ENCODE measurements at regions not wholly inside any gene's neighbourhood (a gene's known extent, or its start where the extent isn't known, plus 50 kb on each side); places are given as distances from the start of the nearest gene placed in this dataset.

DNA sequence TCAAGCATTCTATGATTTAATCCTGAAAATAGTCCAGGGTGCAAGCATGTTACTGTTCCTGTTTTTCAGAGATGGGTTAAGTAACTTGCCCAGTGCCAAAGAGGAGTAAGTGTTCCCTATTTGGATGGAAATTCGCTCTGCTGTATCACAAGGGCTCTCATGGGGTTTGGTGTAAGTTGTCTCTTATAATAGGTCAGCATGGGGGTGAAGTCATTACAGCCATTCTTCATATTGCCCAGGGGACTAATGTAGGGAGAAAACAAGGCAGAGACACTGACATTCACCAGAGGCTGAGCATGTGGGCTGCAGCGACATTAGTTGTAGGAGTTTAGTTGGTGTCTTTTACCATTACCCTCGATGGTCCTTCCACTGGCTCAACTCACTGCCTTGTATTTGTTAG, 142.1 kb upstream of the GLRA1 start:
- no peak for TF ChIP-seq EP300 (IDR thresholded peaks at IDR 0.05)
- TF ChIP-seq CTCF (IDR thresholded peaks at IDR 0.05) = no peak
- TF ChIP-seq POLR2A (IDR thresholded peaks at IDR 0.05) = no peak
- H3K4me1 ChIP-seq = no peaks in the 10 kb centered on the region
- no peak overlapping the region for H3K4me3 ChIP-seq
- no peaks in the 10 kb centered on the region for H3K27me3 ChIP-seq
- H3K36me3 ChIP-seq = no peaks in the 10 kb centered on the region
- H3K27ac ChIP-seq = no peak overlapping the region
- DNase-seq (ENCODE audit: low spot score in 2 of 2) = no peak
- H3K9me3 ChIP-seq = no peaks in the 10 kb centered on the region
- WGBS, 2 donors = 61 to 66% methylated on average over 3 of the region's 3 CpGs

DNA sequence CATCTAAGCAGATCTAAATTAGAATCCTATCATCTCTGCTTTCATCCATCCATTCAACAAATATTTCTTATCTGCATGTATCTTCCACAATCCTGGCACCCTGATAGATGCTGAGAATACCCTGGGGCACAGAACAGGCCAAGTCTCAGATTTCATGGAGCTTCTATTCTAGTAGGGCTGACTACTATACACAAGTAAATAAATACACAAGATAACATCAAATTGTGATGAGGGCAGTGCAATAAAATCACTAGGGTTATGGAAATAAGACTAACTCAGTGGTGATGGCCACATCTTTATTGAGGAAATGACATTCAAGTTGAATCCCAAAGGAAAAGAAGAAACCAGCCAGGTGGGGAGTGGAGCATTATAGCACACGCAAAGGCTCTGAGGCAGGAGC, 138.4 kb upstream of the GLRA1 start:
- no peak for DNase-seq (ENCODE audit: low spot score in 2 of 2)
- Histone ChIP-seq H3K27me3 (no peaks in the 10 kb centered on the region), H3K4me3 (no peak overlapping the region), H3K4me1 (no peaks in the 10 kb centered on the region), H3K9me3 (no peaks in the 10 kb centered on the region), H3K36me3 (no peaks in the 10 kb centered on the region), H3K27ac (no peak overlapping the region)
- 88 to 93% methylated on average over 1 of the region's 1 CpG for WGBS, 2 donors
- TF ChIP-seq CTCF (IDR thresholded peaks at IDR 0.05) (no peak), POLR2A (IDR thresholded peaks at IDR 0.05) (no peak)

GRCh38 chr5:152061095-152061494, 136.4 kb upstream of the GLRA1 start:
- no peak for DNase-seq (ENCODE audit: low spot score in 2 of 2)
- Histone ChIP-seq H3K4me1 (no peaks in the 10 kb centered on the region), H3K9me3 (no peaks in the 10 kb centered on the region), H3K4me3 (no peak overlapping the region), H3K36me3 (no peaks in the 10 kb centered on the region), H3K27ac (no peak overlapping the region), H3K27me3 (no peaks in the 10 kb centered on the region)
- WGBS, 2 donors = 67 to 80% methylated on average over 2 of the region's 2 CpGs
- TF ChIP-seq CTCF (IDR thresholded peaks at IDR 0.05) (no peak), EP300 (IDR thresholded peaks at IDR 0.05) (no peak), POLR2A (IDR thresholded peaks at IDR 0.05) (no peak)

- TF ChIP-seq EP300 (IDR thresholded peaks at IDR 0.05) = no peak
- TF ChIP-seq POLR2A (IDR thresholded peaks at IDR 0.05) = no peak
- TF ChIP-seq CTCF (IDR thresholded peaks at IDR 0.05) = no peak
- DNase-seq (ENCODE audit: low spot score in 2 of 2) = no peak
- no peak overlapping the region for H3K4me3 ChIP-seq
- H3K27me3 ChIP-seq = no peaks in the 10 kb centered on the region
- no peaks in the 10 kb centered on the region for H3K4me1 ChIP-seq
- no peaks in the 10 kb centered on the region for H3K9me3 ChIP-seq
- no peak overlapping the region for H3K27ac ChIP-seq
- WGBS, 2 donors = 87 to 89% methylated on average over 6 of the region's 6 CpGs
- no peaks in the 10 kb centered on the region for H3K36me3 ChIP-seq
These were observed 133.6 kb upstream of the GLRA1 start for GRCh38 chr5:152058267-152058666.

DNA sequence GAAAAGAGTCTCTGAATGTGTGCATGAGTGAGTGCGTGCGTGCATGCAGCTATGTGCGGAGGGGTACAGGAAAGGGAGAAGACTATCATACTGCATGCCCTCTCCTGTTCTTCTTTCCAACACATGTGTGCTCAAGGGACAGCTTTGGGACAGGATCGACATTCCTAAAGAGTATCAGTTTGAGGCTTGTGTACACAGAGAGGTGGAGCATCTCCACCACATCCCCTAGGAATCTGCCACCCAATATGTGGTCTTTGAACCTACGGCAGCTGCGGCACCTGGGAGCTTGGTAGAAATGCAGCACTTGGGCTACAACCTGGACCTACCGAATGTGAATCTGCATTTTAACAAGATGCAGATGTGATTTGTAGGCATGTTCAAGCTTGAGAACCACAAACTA, 132.3 kb upstream of the GLRA1 start:
- peaks cover 0 to 8% (median 0%) of the 10 kb centered on the region in 4 donors for H3K9me3 ChIP-seq
- H3K36me3 ChIP-seq = no peaks in the 10 kb centered on the region
- no peak overlapping the region for H3K4me3 ChIP-seq
- no peak for TF ChIP-seq CTCF (IDR thresholded peaks at IDR 0.05)
- TF ChIP-seq EP300 (IDR thresholded peaks at IDR 0.05) = no peak
- TF ChIP-seq POLR2A (IDR thresholded peaks at IDR 0.05) = no peak
- H3K27ac ChIP-seq = no peak overlapping the region
- no peaks in the 10 kb centered on the region for H3K4me1 ChIP-seq
- WGBS, 2 donors = 83 to 90% methylated on average over 7 of the region's 7 CpGs
- H3K27me3 ChIP-seq = no peaks in the 10 kb centered on the region
- DNase-seq (ENCODE audit: low spot score in 2 of 2) = no peak

All from tibial nerve (tissue), 4 donors.